ENCODE measurements at regions not wholly inside any gene's neighbourhood (a gene's known extent, or its start where the extent isn't known, plus 50 kb on each side); places are given as distances from the start of the nearest gene placed in this dataset.

- DNase-seq, result no peak
- Histone ChIP-seq H3K36me3 (ENCODE audit: insufficient read depth, low read length) (no peaks in the 10 kb centered on the region), H3K27ac (ENCODE audit: low read depth, low read length) (no peak overlapping the region), H3K9me3 (ENCODE audit: control insufficient read depth in 1 of 2, low read length in 2 of 2) (no peaks in the 10 kb centered on the region), H3K4me1 (ENCODE audit: insufficient read depth, low read length) (no peaks in the 10 kb centered on the region), H3K4me3 (ENCODE audit: low read length in 2 of 2) (no peak overlapping the region), H3K27me3 (ENCODE audit: insufficient read depth, low read length) (no peaks in the 10 kb centered on the region)
- Mint-ChIP-seq H3K4me3 (no peak overlapping the region), H3K36me3 (no peaks in the 10 kb centered on the region), H3K9me3 (peaks cover 0 to 3% (median 0%) of the 10 kb centered on the region in 8 donors), H3K27me3 (peaks cover 0 to 3% of the 10 kb centered on the region in 2 donors), H3K4me1 (peaks cover 0 to 5% (median 0%) of the 10 kb centered on the region in 4 donors), H3K27ac (no peak overlapping the region)
- intact Hi-C loops (cut with micrococcal nuclease), result no loop called here
- ChIA-PET CTCF (ENCODE audit: partially characterized antibody) (no interaction called here), POLR2A (ENCODE audit: partially characterized antibody) (no interaction called here)
Observed at GRCh38 chr19:29086182-29086581, 126.8 kb downstream of the UQCRFS1 start.

DNA sequence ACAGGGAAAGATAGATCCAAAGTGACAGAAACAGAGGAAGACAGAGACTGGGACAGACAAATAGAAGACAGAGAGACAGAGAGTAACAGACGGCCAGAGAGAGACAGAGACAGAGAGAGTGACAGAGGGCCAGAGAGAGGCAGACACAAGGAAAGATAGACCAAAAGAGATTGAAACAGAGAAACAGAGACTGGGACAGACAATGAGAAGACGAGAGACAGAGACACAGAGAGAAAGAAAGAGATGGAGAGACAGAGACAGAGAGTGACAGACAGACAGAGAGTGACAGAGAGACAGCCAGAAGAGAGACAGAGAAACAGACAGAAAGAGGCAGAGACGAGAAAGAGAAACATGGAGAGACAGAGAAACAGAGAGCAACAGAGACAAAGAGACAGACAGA is 127.3 kb downstream of the UQCRFS1 start:
- H3K4me3 ChIP-seq (ENCODE audit: low read length in 2 of 2), result no peak overlapping the region
- Mint-ChIP-seq H3K27ac (peak overlapping the region in 1 of 7 donors; percentile 10), H3K9me3 (peaks cover 0 to 3% (median 0%) of the 10 kb centered on the region in 8 donors), H3K36me3 (no peaks in the 10 kb centered on the region), H3K4me3 (no peak overlapping the region), H3K27me3 (peaks cover 0 to 3% of the 10 kb centered on the region in 2 donors), H3K4me1 (peaks cover 0 to 5% (median 0%) of the 10 kb centered on the region in 4 donors)
- H3K9me3 ChIP-seq (ENCODE audit: control insufficient read depth in 1 of 2, low read length in 2 of 2), result no peaks in the 10 kb centered on the region
- no peaks in the 10 kb centered on the region for H3K27me3 ChIP-seq (ENCODE audit: insufficient read depth, low read length)
- DNase-seq, result no peak
- H3K4me1 ChIP-seq (ENCODE audit: insufficient read depth, low read length), result no peaks in the 10 kb centered on the region
- ChIA-PET POLR2A (ENCODE audit: partially characterized antibody) (no interaction called here), CTCF (ENCODE audit: partially characterized antibody) (no interaction called here)
- intact Hi-C loops (cut with micrococcal nuclease), result no loop called here
- no peak overlapping the region for H3K27ac ChIP-seq (ENCODE audit: low read depth, low read length)
- no peaks in the 10 kb centered on the region for H3K36me3 ChIP-seq (ENCODE audit: insufficient read depth, low read length)

- no peaks in the 10 kb centered on the region for H3K36me3 ChIP-seq (ENCODE audit: insufficient read depth, low read length)
- H3K4me1 ChIP-seq (ENCODE audit: insufficient read depth, low read length), result no peaks in the 10 kb centered on the region
- Mint-ChIP-seq H3K27me3 (peaks cover 0 to 3% of the 10 kb centered on the region in 2 donors), H3K9me3 (peaks cover 0 to 3% (median 0%) of the 10 kb centered on the region in 8 donors), H3K36me3 (no peaks in the 10 kb centered on the region), H3K4me1 (peaks cover 0 to 5% (median 0%) of the 10 kb centered on the region in 4 donors), H3K27ac (no peak overlapping the region), H3K4me3 (no peak overlapping the region)
- H3K9me3 ChIP-seq (ENCODE audit: control insufficient read depth in 1 of 2, low read length in 2 of 2), result no peaks in the 10 kb centered on the region
- POLR2A ChIA-PET (ENCODE audit: partially characterized antibody), result no interaction called here
- H3K27me3 ChIP-seq (ENCODE audit: insufficient read depth, low read length), result no peaks in the 10 kb centered on the region
- intact Hi-C loops (cut with micrococcal nuclease), result no loop called here
- no peak for DNase-seq
- H3K4me3 ChIP-seq (ENCODE audit: low read length in 2 of 2), result no peak overlapping the region
- CTCF ChIA-PET (ENCODE audit: partially characterized antibody), result no interaction called here
- H3K27ac ChIP-seq (ENCODE audit: low read depth, low read length), result no peak overlapping the region
Observed at GRCh38 chr19:29085206-29085605, 127.7 kb downstream of the UQCRFS1 start.

DNA sequence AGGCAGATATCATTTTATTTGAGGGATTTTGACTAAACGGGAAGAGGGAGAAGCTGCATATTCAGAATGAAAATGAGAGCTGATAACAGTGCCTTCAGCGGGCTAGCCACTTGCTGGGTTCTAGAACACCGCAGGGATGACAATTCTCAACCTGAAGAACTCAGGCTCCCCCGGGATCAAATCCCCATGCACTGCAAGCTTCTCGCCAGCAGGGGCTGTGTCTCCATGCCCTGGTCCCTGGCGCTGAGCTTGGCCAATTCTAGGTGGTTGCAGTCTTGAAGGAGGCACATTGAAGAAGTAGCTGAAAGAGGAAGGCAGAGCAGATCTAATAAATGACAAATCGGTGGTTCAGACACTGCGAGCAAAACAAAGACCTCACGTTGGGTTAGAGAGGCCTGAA is 128.7 kb downstream of the UQCRFS1 start:
- CTCF ChIA-PET (ENCODE audit: partially characterized antibody), result no interaction called here
- Mint-ChIP-seq H3K27ac (no peak overlapping the region), H3K36me3 (no peaks in the 10 kb centered on the region), H3K27me3 (peaks cover 0 to 3% of the 10 kb centered on the region in 2 donors), H3K4me1 (peaks cover 0 to 5% (median 0%) of the 10 kb centered on the region in 4 donors), H3K4me3 (no peak overlapping the region), H3K9me3 (peaks cover 0 to 3% (median 0%) of the 10 kb centered on the region in 8 donors)
- Histone ChIP-seq H3K4me3 (ENCODE audit: low read length in 2 of 2) (no peak overlapping the region), H3K36me3 (ENCODE audit: insufficient read depth, low read length) (no peaks in the 10 kb centered on the region), H3K27me3 (ENCODE audit: insufficient read depth, low read length) (no peaks in the 10 kb centered on the region), H3K9me3 (ENCODE audit: control insufficient read depth in 1 of 2, low read length in 2 of 2) (no peaks in the 10 kb centered on the region), H3K27ac (ENCODE audit: low read depth, low read length) (no peak overlapping the region), H3K4me1 (ENCODE audit: insufficient read depth, low read length) (no peaks in the 10 kb centered on the region)
- no peak for DNase-seq
- intact Hi-C loops (cut with micrococcal nuclease), result no loop called here
- POLR2A ChIA-PET (ENCODE audit: partially characterized antibody), result no interaction called here

DNA sequence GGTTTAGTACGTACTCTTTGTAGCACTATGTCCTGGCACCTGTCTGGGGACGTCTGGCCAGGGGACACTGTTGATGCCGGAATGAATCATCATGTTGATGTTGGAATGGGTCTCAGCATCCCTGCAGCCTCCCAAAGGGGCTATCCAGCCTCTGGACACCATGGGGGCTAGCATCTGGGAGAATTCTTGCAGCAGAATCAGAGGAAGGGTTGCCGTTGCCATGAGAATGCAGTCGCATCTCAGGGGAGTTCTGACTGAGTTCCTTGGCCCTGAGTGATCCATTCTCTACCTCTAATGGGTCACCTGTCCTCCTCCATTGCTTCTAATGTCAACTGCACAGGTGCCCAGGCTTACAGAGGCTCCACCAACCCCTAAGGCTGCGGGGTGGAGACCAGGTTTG is 129.1 kb downstream of the UQCRFS1 start:
- POLR2A ChIA-PET (ENCODE audit: partially characterized antibody), result no interaction called here
- no peak for DNase-seq
- Histone ChIP-seq H3K9me3 (ENCODE audit: control insufficient read depth in 1 of 2, low read length in 2 of 2) (no peaks in the 10 kb centered on the region), H3K36me3 (ENCODE audit: insufficient read depth, low read length) (no peaks in the 10 kb centered on the region), H3K27ac (ENCODE audit: low read depth, low read length) (no peak overlapping the region), H3K4me3 (ENCODE audit: low read length in 2 of 2) (no peak overlapping the region), H3K4me1 (ENCODE audit: insufficient read depth, low read length) (no peaks in the 10 kb centered on the region), H3K27me3 (ENCODE audit: insufficient read depth, low read length) (no peaks in the 10 kb centered on the region)
- Mint-ChIP-seq H3K4me1 (peaks cover 0 to 5% (median 0%) of the 10 kb centered on the region in 4 donors), H3K9me3 (peaks cover 0 to 3% (median 0%) of the 10 kb centered on the region in 8 donors), H3K36me3 (no peaks in the 10 kb centered on the region), H3K4me3 (no peak overlapping the region), H3K27ac (no peak overlapping the region), H3K27me3 (peaks cover 0 to 3% of the 10 kb centered on the region in 2 donors)
- CTCF ChIA-PET (ENCODE audit: partially characterized antibody), result no interaction called here
- intact Hi-C loops (cut with micrococcal nuclease), result no loop called here

DNA sequence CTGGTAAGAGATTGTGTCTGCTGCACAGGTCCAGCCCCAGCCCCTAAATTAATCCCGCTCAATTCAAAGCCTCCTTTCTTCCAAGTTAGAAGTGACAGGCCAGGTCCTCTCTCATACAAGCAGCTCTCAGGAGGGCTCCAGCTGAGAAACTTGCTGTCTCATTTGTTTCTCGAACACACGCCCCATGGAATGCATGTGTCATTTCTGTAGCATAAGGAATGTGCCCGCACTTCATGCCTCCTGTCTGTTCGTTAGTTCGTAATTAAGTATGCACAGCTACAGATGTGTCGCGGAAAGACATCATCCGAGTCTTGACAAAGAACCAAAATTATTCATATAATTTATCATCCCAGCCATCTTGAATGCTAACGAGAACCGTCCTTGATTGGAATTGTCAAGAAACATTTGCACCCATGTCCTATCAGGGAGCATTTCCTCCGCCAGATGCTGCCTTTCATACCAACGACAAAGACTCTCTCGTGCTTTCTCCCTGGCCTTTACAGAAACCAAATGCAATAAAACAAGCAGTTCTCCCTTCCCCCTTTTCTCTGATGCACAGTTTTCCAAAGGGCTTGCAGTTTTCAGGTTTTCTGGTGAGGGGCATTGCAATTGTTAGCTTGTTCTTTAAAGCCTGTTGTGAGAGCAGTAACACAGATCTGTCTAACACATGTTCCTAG is 133.5 kb downstream of the UQCRFS1 start:
- Mint-ChIP-seq H3K4me1 (no peaks in the 10 kb centered on the region), H3K4me3 (no peak overlapping the region), H3K9me3 (peaks cover 0 to 3% (median 0%) of the 10 kb centered on the region in 8 donors), H3K27me3 (peaks cover 0 to 1% of the 10 kb centered on the region in 2 donors), H3K36me3 (no peaks in the 10 kb centered on the region), H3K27ac (no peak overlapping the region)
- H3K4me3 ChIP-seq (ENCODE audit: low read length in 2 of 2), result no peak overlapping the region
- POLR2A ChIA-PET (ENCODE audit: partially characterized antibody), result no interaction called here
- H3K4me1 ChIP-seq (ENCODE audit: insufficient read depth, low read length), result no peaks in the 10 kb centered on the region
- no peak for DNase-seq
- H3K9me3 ChIP-seq (ENCODE audit: control insufficient read depth in 1 of 2, low read length in 2 of 2), result no peaks in the 10 kb centered on the region
- intact Hi-C loops (cut with micrococcal nuclease), result no loop called here
- H3K27ac ChIP-seq (ENCODE audit: low read depth, low read length), result no peak overlapping the region
- H3K27me3 ChIP-seq (ENCODE audit: insufficient read depth, low read length), result no peaks in the 10 kb centered on the region
- CTCF ChIA-PET (ENCODE audit: partially characterized antibody), result no interaction called here
- no peaks in the 10 kb centered on the region for H3K36me3 ChIP-seq (ENCODE audit: insufficient read depth, low read length)

GRCh38 chr19:29076963-29077362 is 136.0 kb downstream of the UQCRFS1 start:
- Mint-ChIP-seq H3K4me3 (no peak overlapping the region), H3K36me3 (no peaks in the 10 kb centered on the region), H3K9me3 (no peaks in the 10 kb centered on the region), H3K27me3 (no peaks in the 10 kb centered on the region), H3K4me1 (no peaks in the 10 kb centered on the region), H3K27ac (no peak overlapping the region)
- Histone ChIP-seq H3K27me3 (ENCODE audit: insufficient read depth, low read length) (no peaks in the 10 kb centered on the region), H3K36me3 (ENCODE audit: insufficient read depth, low read length) (no peaks in the 10 kb centered on the region), H3K9me3 (ENCODE audit: control insufficient read depth in 1 of 2, low read length in 2 of 2) (no peaks in the 10 kb centered on the region), H3K27ac (ENCODE audit: low read depth, low read length) (no peak overlapping the region), H3K4me3 (ENCODE audit: low read length in 2 of 2) (no peak overlapping the region), H3K4me1 (ENCODE audit: insufficient read depth, low read length) (no peaks in the 10 kb centered on the region)
- intact Hi-C loops (cut with micrococcal nuclease), result no loop called here
- ChIA-PET POLR2A (ENCODE audit: partially characterized antibody) (no interaction called here), CTCF (ENCODE audit: partially characterized antibody) (no interaction called here)
- no peak for DNase-seq

DNA sequence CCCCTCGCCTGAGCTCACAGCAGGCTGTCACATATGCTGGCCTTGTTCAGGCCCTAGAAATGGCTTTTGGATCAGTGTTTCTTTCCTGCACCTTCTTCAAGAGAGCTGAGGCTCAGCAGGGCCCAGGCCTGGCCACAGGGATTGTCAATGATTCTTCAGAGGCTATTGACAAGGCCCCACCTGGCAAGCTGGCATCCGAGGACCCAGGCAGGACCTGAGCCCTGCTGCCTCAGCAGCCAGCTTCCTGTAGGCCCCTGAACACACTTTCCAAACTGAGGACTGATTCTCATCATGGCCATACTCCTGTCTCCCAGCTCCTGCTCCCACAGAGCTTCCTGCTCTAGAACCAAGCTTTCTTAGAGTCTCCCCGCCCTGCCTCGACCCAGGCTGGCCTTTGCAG is 136.8 kb downstream of the UQCRFS1 start:
- Histone ChIP-seq H3K4me1 (ENCODE audit: insufficient read depth, low read length) (no peaks in the 10 kb centered on the region), H3K9me3 (ENCODE audit: control insufficient read depth in 1 of 2, low read length in 2 of 2) (no peaks in the 10 kb centered on the region), H3K27ac (ENCODE audit: low read depth, low read length) (no peak overlapping the region), H3K4me3 (ENCODE audit: low read length in 2 of 2) (no peak overlapping the region), H3K27me3 (ENCODE audit: insufficient read depth, low read length) (no peaks in the 10 kb centered on the region), H3K36me3 (ENCODE audit: insufficient read depth, low read length) (no peaks in the 10 kb centered on the region)
- ChIA-PET CTCF (ENCODE audit: partially characterized antibody) (no interaction called here), POLR2A (ENCODE audit: partially characterized antibody) (no interaction called here)
- Mint-ChIP-seq H3K27me3 (no peaks in the 10 kb centered on the region), H3K4me1 (no peaks in the 10 kb centered on the region), H3K36me3 (no peaks in the 10 kb centered on the region), H3K4me3 (no peak overlapping the region), H3K9me3 (no peaks in the 10 kb centered on the region), H3K27ac (no peak overlapping the region)
- DNase-seq, result no peak
- intact Hi-C loops (cut with micrococcal nuclease), result no loop called here
